HG03280 (cell line): ENCODE measurements at regions not wholly inside any gene's neighbourhood (a gene's known extent, or its start where the extent isn't known, plus 50 kb on each side); places are given as distances from the start of the nearest gene placed in this dataset.

ENCODE experiments used
- ATAC-seq: cut with Tn5 transposase; IDR thresholded peaks from one replicate; pipeline ENCODE4 v1.9.1; 2021; ENCODE audit warnings: mild to moderate bottlenecking, moderate library complexity; ENCODE audit not compliant: unreplicated experiment

GRCh38 chr4:95985791-95986550, 146.1 kb downstream of the PDHA2 start:
- no peak for ATAC-seq

DNA sequence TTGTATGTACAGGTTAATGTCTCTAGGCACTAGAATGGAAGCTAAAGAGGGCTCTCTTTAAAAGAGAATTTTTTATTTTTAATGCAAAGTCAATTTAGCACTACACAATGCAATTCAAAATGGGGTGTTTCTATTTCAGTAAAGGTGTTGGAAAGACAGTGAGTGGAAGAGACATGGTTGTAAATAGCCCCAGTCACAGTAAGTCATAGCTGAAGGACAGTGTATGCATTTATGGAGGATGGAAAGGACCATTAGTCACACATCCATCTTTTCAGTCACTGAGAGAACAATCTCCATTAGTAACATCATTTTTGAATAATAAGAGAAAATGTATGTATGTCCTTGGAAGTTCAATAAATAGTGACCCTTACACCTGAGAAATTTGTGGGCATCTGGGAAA, 148.0 kb downstream of the PDHA2 start:
- no peak for ATAC-seq

DNA sequence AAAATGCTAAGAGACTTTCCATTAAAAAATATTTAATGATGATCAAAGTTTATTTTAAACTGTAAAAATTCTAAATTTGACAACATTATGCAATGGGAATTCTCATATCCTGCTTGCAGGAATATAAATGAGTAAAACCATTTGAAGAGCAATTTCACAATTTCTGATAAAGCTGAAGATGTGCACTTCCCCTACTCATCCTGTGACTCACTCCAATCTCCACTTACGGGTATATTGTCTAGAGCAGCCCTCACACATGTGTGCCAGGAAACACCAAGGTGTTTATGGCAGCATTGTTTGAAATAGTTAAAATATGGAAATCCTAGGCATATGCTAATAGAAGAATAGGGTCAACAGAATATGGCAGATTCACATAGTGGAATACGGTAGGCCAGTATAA, 158.4 kb downstream of the PDHA2 start:
- ATAC-seq: no peak

- ATAC-seq: no peak
Measured at GRCh38 chr4:96003951-96004740, 164.3 kb downstream of the PDHA2 start.

DNA sequence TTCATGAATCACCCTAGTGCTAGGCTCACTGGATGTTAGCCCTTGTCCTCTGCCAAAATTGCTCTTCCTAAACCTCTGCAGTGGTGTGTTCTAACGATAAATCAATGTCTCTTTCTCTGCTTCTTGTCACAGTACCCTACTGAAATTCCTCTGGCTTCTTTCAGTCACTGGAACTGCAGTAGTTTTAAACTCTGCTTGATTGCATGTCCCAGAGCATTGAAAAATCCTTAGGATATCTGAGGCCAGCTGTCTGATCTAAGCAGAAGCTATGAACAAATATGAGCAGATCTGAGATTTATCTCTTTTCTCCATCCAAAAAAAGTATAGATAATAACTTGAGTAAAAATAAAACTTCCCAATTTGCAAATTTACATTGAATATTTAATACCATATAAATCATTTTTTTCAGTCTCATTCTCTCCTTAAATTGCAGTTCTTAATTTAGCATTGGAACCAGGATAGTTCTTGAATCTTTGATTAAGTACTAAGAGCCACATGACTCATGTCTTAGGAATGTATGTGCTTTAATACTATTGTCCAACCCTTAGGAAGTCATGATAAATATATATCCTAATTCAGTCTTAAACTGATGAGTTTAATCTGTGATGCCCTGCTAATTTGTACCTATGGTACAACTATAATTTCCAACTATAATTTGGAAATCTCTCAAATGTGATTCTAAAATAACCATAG, 169.7 kb downstream of the PDHA2 start:
- ATAC-seq: no peak

GRCh38 chr4:96012687-96013086, 172.8 kb downstream of the PDHA2 start:
- no peak for ATAC-seq

DNA sequence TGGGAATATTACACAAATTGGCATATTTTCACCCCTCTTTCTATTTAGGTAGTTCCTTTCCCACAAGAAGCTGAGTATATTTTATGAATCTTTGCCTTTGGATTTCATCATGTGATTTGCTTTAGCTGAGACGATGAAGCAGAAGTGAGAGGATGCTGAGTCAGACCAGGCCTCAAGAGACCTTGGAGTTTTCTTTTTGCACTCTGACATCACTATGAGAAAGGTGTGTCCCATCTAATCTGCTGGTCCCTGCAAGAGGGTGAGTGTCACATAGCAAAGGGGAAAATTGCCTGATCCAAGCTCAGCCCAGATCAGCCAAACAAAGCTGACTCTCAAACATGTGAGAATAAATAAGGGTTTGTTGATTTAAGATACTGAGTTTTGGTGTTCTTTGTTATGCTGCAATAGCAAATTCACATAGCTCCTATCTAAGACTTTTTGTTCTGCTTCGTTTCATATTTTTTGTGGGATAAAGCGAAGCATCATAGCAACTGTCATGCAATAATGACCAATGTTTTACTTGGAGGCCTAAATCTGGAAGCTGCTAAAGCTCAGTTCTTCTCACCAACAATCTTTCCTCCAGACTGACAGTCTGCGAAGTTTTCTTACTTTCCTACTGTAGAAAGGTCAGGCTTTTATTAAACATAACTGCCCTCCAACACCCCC, 176.9 kb downstream of the PDHA2 start:
- ATAC-seq: no peak

DNA sequence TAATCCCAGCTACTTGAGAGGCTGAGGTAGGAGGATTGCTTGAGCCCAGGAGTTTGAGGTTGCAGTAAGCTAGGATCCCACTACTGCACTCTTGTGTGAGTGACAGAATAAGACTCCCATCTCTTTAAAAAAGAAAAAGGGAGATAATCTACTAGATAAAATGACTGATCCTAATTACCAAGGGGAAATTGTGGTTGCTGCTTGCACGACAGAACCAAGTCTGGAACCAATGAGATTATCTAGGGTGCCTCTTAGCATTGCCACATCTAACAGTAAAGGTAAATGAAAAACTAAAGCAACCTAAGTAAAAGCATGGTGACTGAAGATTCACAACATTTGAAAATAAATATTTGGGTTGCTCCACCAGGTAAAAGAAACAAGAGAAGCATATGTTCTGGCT, 185.1 kb downstream of the PDHA2 start:
- no peak for ATAC-seq

- ATAC-seq: no peak
Measured at GRCh38 chr4:96035727-96036126, 195.8 kb downstream of the PDHA2 start.

- ATAC-seq: no peak
Measured at GRCh38 chr4:96036781-96037180, 196.9 kb downstream of the PDHA2 start.

- no peak for ATAC-seq
Measured at GRCh38 chr4:96037705-96038104, 197.8 kb downstream of the PDHA2 start.

DNA sequence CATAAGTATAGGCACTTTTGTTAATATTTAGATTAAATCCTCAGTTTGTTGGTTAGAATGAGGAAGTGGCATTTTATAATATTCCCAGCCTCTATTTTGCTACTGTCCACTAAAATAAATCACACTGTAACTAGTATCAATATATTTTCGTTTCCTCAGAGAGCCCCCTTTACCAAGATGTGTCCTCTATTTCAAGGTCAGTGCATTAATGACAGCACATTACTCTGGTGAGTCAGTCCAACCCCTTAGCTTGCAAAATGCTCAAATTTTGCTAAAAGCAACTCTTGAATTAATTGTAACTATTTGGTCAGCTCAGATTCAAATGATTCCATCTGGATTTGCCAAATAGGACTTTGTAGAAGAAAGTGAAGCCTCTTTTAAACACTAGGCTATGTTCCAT, 199.3 kb downstream of the PDHA2 start:
- ATAC-seq: no peak

- no peak for ATAC-seq
Measured at GRCh38 chr4:96039803-96040436, 200.0 kb downstream of the PDHA2 start.

GRCh38 chr4:96044971-96045370, 205.1 kb downstream of the PDHA2 start:
- no peak for ATAC-seq

- no peak for ATAC-seq
Measured at GRCh38 chr4:96052827-96053226, 212.9 kb downstream of the PDHA2 start.

DNA sequence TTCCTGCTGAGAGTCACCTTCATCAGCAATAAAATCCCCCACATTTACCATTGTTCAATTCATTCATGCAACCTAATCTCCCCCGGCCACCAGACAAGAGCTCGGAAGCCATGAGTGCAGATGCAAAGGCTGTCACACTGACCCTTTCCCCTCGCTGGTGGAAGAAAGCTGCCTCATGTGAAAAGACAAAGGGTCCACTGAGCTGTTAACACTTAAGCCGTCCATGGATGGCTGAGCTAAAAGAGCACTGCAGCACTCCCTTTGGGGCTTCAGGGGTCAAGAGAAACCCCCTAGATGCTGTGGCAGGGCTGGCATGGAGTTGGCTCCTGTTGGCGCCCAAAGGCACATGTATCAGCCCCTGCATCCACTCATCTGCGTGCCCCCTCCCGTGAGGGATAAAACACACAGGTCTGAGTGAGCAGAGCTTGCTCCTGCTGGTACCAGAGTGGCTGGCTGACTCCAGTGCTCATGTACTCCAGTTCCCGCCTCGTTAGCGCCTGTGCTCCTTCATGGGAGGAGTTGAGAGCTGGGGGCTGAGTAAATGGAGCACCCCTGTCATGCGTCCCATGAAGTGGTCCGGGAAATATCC, 216.5 kb downstream of the PDHA2 start:
- no peak for ATAC-seq

GRCh38 chr4:96063639-96064038, 223.7 kb downstream of the PDHA2 start:
- no peak for ATAC-seq

DNA sequence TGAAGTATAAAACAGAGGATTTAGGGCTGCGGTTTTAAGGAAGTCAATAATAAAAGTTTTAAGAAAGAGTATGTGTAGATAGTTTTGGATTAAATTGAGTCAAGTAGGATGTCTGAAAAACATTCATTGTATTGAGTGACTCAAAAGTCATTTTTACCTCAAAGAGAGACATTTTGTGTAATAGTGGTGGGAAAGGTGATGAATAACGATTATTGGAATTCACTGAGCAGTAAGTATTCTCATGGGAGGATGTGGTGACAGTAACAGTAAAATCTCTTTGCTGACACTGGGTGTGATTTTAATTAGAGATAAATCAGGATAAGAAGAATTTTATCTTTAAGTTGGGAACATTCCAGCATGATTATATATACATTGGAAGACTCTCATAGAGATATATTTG, 233.6 kb downstream of the PDHA2 start:
- no peak for ATAC-seq

DNA sequence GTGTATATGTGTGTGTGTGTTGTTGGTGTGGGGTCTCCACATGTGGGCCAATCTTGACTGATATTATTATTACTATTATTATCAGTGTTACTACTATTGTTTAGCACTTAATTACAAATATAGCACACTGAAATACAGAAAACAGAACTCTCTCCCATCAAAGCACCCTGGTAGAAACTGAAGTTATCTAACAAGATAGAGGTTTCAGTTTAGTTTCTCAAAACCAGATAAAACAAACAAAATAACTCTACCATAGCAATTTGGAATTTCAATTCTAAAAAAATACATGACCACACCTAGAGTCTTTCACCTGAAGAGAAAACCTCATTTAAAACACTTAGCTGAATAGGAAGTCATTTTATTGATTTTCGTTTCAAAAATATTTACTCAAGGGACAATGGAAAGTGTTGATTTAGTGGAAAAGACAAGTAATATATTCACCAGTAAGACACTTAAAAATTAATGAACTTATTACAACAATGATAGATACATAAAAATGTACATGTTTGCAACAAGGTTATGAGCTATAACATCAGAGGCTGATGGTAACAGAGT, 252.3 kb downstream of the PDHA2 start:
- no peak for ATAC-seq

- ATAC-seq: no peak
Measured at GRCh38 chr4:96093057-96093456, 253.2 kb downstream of the PDHA2 start.
